ENCODE measurements at regions not wholly inside any gene's neighbourhood (a gene's known extent, or its start where the extent isn't known, plus 50 kb on each side); places are given as distances from the start of the nearest gene placed in this dataset.

GRCh38 chr22:49086606-49087157 lies 741.0 kb downstream of the BRD1 start:
- TF ChIP-seq EZH2phosphoT487 (IDR thresholded peaks at IDR 0.05; ENCODE audit: low read length) (no peak), CTCF (IDR thresholded peaks at IDR 0.05; ENCODE audit: low read length) (no peak), EZH2 (optimal IDR thresholded peaks at IDR 0.05; ENCODE audit: low read depth, low read length) (no peak)
- Histone ChIP-seq H4K20me1 (ENCODE audit: insufficient read depth, low read length) (no peaks in the 10 kb centered on the region), H3K9me2 (replicated peaks; ENCODE audit: insufficient read depth, low read length) (no peaks in the 10 kb centered on the region), H3K79me2 (ENCODE audit: low read length) (no peaks in the 10 kb centered on the region), H3K27ac (ENCODE audit: low read length) (no peak overlapping the region), H3K4me2 (ENCODE audit: low read depth, low read length) (no peak overlapping the region), H3K4me1 (ENCODE audit: low read length) (no peaks in the 10 kb centered on the region), H3K9ac (ENCODE audit: low read length) (no peak overlapping the region), H3K4me3 (ENCODE audit: low read length) (no peak overlapping the region), H3K27me3 (replicated peaks; ENCODE audit: insufficient read depth, low read length) (peaks cover 83% of the 10 kb centered on the region), H3F3A (ENCODE audit: insufficient read depth, low read length) (no peaks in the 10 kb centered on the region), H3K36me3 (replicated peaks; ENCODE audit: insufficient read depth, low read length) (no peaks in the 10 kb centered on the region), H2AFZ (ENCODE audit: low read length) (no peak overlapping the region), H3K9me3 (replicated peaks; ENCODE audit: insufficient read depth, low read length) (no peaks in the 10 kb centered on the region)
- DNase-seq, result no peak

GRCh38 chr22:49086181-49086580 lies 741.5 kb downstream of the BRD1 start:
- no peak overlapping the region for H3K27ac ChIP-seq (ENCODE audit: low read length)
- no peaks in the 10 kb centered on the region for H3K4me1 ChIP-seq (ENCODE audit: low read length)
- no peak for TF ChIP-seq CTCF (IDR thresholded peaks at IDR 0.05; ENCODE audit: low read length)
- H3K79me2 ChIP-seq (ENCODE audit: low read length), result no peaks in the 10 kb centered on the region
- H3K9me2 ChIP-seq (replicated peaks; ENCODE audit: insufficient read depth, low read length), result no peaks in the 10 kb centered on the region
- DNase-seq, result no peak
- H2AFZ ChIP-seq (ENCODE audit: low read length), result no peak overlapping the region
- no peaks in the 10 kb centered on the region for H4K20me1 ChIP-seq (ENCODE audit: insufficient read depth, low read length)
- H3K4me3 ChIP-seq (ENCODE audit: low read length), result no peak overlapping the region
- H3F3A ChIP-seq (ENCODE audit: insufficient read depth, low read length), result no peaks in the 10 kb centered on the region
- peaks cover 79% of the 10 kb centered on the region for H3K27me3 ChIP-seq (replicated peaks; ENCODE audit: insufficient read depth, low read length)
- no peak overlapping the region for H3K4me2 ChIP-seq (ENCODE audit: low read depth, low read length)
- no peak overlapping the region for H3K9ac ChIP-seq (ENCODE audit: low read length)
- no peaks in the 10 kb centered on the region for H3K36me3 ChIP-seq (replicated peaks; ENCODE audit: insufficient read depth, low read length)
- no peaks in the 10 kb centered on the region for H3K9me3 ChIP-seq (replicated peaks; ENCODE audit: insufficient read depth, low read length)

- Histone ChIP-seq H3K27me3 (replicated peaks; ENCODE audit: insufficient read depth, low read length) (peaks cover 60% of the 10 kb centered on the region), H3K27ac (ENCODE audit: low read length) (no peak overlapping the region), H2AFZ (ENCODE audit: low read length) (no peak overlapping the region), H3F3A (ENCODE audit: insufficient read depth, low read length) (no peaks in the 10 kb centered on the region), H3K4me2 (ENCODE audit: low read depth, low read length) (no peak overlapping the region), H3K36me3 (replicated peaks; ENCODE audit: insufficient read depth, low read length) (no peaks in the 10 kb centered on the region), H3K9me2 (replicated peaks; ENCODE audit: insufficient read depth, low read length) (no peaks in the 10 kb centered on the region), H4K20me1 (ENCODE audit: insufficient read depth, low read length) (no peaks in the 10 kb centered on the region), H3K9me3 (replicated peaks; ENCODE audit: insufficient read depth, low read length) (no peaks in the 10 kb centered on the region), H3K4me1 (ENCODE audit: low read length) (no peaks in the 10 kb centered on the region), H3K79me2 (ENCODE audit: low read length) (no peaks in the 10 kb centered on the region), H3K9ac (ENCODE audit: low read length) (no peak overlapping the region), H3K4me3 (ENCODE audit: low read length) (no peak overlapping the region)
- no peak for DNase-seq
- TF ChIP-seq EZH2 (optimal IDR thresholded peaks at IDR 0.05; ENCODE audit: low read depth, low read length) (no peak), CTCF (IDR thresholded peaks at IDR 0.05; ENCODE audit: low read length) (no peak), EZH2phosphoT487 (IDR thresholded peaks at IDR 0.05; ENCODE audit: low read length) (no peak)
These were observed 743.5 kb downstream of the BRD1 start for GRCh38 chr22:49084206-49084605.

Measured in MM.1S (cell line).